DMS53 treated with DMSO at 0.1 percent for 48 hours (cell line): ENCODE measurements at regions not wholly inside any gene's neighbourhood (a gene's known extent, or its start where the extent isn't known, plus 50 kb on each side); places are given as distances from the start of the nearest gene placed in this dataset.
"Not testable (repeated sequence)": the region's sequence is repeated elsewhere in the genome, so short reads cannot be mapped to it uniquely, and the experiment has no call there.

Source experiments
- DNase-seq: peaks from one replicate; lab custom pipeline; 2025; ENCODE audit not compliant: unreplicated experiment; lab: John Stamatoyannopoulos, UW

DNA sequence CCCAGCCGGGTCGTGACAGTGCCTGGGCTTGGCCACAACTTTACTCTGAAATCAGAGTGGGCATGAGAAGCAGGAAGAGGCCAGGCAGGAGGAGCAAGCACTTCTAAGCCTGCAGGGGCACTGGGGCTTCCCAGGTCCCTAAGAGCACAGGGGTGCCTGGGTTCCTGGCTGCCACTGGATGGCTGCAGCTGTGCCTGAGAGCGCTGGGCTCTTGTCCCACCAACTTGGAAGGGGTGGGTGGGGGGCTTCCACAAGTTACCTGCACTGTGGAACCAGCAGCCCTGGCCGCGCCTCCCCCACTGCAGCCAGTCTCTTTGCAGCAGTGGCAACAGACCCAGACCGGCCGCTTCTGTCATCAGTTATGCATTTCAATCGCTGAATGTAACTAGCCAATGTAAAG lies 434.7 kb upstream of the GRM3 start:
- DNase-seq, result no peak

DNA sequence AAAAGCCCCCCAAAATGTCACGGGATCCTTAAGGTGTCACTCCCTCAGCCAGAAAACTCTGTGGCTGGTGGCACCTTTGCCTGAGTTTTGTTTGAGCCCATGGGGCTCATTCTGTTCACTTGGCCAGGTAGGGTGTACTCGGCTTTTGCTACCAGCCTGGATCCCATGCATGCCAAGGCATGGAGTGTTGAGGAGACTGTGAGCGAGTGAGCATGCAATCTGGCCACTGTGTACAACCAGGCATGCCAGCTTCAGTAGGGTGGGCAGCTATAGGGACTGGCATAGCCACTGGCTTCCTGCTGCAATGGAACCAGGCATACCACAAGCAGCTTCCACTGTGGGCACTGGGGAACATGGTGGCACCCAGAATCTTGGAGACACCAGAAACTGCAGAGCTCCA lies 436.0 kb upstream of the GRM3 start:
- DNase-seq, result no peak

DNA sequence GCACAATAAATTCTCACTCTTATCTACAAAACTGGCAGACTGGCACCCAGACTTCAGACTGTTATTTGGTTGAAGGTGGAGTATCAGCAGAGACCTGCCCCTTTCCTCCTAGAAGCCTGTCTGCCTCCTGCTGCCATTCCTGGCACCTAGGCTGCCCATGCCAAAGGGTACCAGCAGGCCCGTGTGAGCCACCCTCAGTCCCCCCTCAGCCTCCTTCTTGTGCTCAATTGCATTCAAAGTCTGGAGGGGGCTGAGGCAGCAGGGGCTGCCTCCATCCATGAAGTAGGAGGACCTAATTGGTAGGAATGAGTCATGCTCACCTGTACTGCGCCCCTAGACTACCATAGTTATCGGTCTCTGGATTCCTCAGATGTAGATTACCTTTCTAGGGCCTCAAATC lies 440.9 kb upstream of the GRM3 start:
- DNase-seq, result no peak

DNA sequence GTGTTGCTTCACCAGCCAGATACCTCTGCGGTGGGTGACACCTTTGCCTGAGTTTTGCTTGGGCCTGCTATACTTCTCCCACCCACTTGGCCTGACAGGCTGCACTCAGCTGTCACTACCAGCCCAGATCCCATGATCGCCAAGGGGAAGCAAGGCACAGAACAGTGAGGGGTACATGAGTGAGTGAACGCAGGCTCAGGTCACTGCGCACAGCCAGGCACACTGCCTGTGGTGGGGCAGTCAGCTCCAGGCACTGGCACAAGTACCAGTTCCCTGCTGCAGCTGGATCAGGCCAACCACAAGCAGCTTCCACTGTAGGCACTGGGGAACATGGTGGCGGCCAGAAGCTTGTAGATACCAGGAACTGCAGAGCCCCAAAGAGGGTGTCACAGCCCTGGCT lies 441.9 kb upstream of the GRM3 start:
- no peak for DNase-seq

DNA sequence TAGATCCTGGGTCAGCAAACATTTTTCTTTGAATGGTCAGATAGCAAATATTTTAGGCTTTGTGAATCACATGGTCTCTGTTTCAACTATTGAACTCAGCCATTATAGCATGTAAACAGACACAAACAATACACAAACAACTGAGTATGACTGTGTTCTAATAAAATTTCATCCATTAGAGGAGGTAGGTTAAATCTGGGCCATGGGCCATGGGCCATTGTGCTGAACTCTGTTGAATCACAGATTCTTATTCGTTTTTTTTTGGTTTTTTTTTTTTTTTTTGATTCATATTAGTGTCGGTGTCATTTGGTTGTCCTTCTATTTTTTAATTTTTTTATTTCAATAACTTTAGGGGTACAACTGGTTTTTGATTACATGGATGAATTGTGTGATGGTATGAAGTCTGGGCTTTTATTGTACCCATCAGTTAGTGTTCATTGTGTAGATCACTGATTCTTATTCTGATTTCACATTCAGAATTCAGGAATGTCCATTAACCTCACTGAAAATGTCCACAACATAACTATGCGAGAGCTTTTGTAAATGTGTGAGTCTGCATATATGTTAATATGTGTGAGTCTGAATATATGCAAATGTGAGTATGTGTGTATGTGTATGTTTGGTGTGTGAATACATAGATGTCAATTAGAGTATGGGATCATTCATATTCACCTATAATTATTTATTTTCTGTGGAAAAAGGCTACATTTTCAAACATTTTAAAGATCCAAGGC lies 443.7 kb upstream of the GRM3 start:
- no peak for DNase-seq

DNA sequence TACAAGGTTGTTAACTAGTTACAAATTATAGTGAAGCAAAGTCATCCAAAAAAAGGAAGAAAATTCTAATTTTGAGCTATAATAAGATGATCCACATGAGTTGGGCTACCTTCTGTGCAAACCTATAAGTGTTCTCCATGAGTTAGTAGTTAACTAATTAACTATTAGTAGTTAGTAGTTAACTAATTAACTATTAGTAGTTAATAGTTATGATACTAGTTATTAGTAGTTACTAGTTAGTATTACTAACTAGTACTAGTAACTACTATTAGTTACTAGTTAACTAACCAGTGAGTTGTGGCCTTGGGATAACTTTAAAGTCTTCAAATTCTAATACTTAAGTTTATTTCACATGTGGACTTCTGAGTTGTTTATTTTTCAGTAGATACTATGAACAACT lies 453.4 kb upstream of the GRM3 start:
- DNase-seq, result no peak

DNA sequence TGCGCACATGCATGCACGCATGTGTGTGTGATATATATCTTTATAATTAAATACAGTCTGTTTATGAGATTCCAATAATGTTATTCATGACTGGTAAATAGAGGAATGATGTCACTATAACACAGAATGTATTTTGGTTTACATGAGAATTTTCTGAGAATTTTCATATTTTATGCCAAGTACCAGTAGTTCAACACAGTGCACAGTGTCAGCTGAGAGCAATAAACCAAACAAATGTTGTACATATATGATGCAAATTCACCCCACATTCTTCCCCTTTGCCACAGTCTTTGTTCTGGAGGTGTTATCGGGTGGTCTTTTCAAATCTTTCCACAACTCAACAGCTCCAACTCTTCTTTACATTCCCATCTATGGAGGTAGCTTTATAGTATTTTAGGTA lies 462.2 kb upstream of the GRM3 start:
- no peak for DNase-seq

DNA sequence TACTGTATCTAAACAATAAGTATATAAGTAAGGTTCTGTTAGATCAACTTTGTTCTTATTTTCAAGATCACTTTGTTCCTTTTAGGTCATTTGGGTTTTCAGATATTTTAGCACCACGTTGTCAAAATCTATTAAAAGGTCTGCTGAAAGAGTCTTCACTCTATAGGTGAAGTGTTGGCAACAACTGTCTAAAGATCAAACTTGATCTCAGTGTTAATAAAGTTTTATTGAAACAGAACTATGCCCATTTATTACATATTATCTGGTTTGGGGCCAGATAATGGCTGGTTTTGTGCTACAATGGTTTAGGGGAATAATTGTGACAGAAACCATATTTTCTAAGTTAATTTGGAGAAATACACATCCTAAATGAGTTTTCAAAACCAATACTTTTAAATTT lies 478.9 kb upstream of the GRM3 start:
- DNase-seq, result no peak

DNA sequence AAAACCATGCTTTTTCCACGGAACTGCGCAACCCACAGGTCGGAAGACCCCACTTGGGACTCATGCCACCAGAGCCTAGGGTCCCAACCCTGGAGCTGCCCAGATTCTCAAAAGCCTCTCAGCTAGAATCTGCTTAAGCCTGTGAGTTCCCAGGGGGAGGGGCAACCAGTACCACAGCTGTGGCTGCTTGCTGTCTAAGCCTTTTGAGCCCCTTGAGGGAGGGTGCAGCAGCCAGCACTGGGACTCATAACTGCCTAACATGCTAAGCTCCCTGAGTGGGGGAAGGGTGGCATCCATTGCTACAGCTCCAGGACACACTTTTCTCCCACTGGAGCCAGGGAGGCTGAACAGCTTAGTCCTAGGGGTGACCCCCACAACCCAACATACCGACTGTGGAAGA lies 485.6 kb upstream of the GRM3 start:
- no peak for DNase-seq

DNA sequence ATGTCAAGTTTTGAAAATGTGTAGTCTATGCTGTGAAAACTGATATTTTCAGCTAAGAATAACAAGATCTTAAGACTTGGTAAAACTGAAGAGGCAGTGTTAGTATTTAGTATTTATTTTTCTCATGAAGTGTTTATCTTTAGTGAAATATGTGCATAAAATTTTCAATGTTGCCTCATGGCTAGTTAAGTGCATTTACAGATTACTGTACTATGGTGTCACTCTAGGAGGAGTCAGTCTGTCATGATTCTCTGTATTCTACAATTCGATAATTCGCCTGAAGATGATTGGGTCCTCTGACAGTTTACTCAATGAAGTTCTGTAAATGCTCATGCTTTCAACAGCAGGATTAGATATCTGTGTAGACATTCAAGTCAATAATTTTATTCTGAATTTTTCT lies 488.1 kb upstream of the GRM3 start:
- DNase-seq, result no peak

DNA sequence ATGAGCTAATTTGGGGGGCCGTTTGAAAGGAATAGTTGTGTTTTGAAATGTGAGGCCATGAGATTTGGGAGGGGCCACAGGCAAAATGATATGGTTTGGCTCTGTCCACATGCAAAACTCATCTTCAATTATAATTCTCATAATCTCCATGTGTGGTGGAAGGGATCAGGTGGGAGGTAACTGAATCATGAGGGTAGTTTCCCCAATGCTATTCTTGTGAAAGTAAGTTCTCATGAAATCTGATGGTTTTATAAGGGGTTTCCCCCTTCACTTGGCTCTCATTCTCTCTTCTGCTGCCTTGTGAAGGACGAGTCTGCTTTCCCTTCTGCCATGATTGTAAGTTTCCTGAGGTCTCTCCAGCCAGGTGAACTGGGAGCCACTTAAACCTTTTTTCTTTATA lies 490.8 kb upstream of the GRM3 start:
- no peak for DNase-seq

DNA sequence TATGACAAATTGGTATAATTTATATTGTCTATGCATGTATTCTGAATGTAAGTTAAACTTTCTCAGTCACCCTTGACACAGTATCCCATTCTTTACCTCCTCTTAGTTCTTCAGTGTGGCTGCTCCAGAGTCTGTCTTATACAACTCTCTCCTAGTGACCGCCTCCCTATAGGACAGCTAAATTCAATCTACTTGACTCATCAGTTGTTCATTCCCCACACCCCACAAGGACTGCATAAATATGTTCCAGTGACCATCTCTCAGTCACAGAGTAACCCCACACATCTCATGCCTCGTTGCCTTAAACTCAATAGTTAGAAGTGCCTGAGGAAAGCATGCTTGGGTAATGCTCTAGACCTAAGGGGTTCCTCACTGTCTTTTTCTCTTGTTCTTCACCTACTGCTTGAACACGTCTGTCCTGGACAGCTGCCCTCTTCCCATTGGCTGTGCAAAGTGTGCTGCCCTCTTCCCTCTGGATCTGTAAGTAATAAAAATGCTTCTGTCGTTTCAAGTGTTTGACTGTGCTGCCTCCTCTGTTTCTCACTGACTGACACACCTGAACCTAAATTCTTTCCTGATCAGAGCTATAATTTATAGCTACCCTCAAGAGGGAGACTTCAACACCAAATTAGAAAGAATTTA lies 494.6 kb upstream of the GRM3 start:
- no peak for DNase-seq

DNA sequence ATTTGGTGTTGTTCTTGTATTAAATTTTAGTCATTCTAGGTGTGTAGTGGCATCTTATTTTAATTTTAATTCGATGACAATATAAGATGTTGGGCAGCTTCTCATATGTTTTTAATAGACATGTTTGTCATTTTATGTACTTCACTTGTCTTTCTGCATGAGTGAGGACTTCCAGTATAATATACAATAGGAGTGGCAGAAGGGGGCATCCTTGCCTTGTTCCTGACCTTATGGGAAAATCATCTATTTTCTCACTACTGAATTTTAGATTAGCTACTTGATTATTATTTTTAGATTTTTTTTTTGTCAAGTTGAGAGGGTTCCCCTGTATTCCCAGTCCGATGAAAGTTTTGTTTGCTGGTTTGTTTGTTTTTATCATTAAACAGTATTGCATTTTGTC lies 495.2 kb upstream of the GRM3 start:
- DNase-seq, result no peak

DNA sequence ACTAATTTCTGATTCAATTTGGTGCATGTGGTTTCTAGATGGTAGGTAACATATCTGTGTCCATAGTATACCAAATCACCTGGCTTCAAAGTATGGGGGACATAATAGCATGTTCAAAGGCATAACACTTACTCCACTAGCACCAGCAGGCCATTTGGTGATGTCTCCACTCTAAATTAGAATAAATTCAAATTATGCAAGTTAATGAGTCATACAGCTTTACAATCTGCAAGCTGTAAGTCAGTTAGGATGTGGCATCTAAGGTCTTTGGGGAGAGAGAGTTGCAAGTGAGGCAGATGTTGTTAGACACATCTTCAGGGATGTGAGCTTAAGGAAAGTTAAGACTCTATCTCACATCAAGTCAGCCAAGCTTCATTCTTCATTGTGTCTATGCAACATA lies 506.4 kb upstream of the GRM3 start:
- no peak for DNase-seq

DNA sequence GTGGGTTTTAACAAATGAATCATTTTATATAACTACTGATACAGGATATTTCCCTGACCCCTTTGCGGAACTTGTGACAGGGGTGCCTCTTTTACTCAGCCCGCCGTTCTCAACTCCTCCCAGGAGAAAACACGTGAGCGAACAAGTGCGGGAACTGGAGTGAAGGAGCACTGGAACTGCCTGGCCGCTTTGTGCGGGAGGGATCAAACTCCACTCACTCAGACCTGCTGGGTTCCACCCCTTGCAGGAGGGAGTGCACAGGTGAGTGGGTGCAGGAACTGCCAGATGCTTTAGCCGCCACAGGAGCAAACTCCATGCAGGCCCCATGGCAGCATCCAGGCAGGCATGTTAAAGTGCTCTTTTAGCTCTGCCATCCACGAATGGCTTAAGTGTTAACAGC lies 513.4 kb upstream of the GRM3 start:
- DNase-seq, result no peak

DNA sequence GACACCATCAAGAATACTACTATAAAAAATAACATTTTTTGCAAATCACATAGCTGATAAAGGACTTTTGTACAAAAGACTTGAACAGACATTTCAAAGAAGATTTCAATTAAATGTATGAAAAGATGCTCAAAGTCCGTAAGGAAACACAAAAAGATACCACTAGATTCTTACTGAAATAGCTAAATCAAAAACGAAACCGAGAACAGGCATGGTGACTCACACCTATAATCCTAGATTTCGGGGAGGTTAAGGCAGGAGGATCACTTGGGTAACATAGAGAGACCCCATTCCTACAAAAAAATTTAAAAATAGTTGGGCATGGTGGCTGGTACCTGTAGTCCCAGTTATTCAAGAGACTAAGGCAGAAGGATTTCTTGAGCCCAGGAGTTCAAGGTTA lies 520.2 kb upstream of the GRM3 start:
- no peak for DNase-seq

DNA sequence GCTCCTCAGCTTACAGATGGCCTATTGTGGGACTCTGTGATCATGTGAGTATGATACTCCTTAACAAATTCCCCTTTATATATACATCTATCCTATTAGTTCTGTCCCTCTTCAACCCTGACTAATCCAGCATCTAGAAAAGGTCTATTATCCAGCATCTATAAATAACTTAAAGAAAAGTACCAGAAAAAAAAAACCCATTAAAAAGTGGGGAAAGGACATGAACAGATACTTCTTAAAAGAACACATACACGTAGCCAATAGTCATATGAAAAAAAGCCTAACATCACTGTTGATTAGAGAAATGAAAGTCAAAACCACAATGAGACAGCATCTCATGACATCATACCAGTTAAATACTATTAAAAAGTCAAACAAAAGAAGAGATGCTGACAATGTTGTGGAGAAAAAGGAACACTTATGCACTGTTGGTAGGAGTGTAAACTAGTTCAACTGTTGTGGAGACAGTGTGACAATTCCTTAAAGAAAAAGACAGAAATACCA lies 549.5 kb upstream of the GRM3 start:
- DNase-seq, result no peak

DNA sequence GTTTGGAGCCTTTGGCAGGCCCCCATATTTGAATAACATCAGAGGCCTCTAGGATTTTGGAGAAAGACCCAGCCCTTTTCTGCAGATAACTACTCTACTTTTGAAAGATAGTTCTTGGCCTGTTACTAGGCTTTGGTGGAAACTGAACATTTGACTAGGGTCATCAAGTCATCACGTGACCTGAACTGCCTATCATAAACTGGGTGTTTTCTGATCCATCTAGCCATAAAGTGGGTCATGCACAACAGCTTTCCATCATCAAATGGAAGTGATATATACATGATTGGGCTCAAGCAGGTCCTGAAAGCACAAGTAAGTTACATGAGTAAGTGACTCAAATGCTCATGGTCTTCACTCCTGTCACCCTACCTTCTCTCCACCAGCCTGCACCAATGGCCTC lies 552.3 kb upstream of the GRM3 start:
- no peak for DNase-seq

DNA sequence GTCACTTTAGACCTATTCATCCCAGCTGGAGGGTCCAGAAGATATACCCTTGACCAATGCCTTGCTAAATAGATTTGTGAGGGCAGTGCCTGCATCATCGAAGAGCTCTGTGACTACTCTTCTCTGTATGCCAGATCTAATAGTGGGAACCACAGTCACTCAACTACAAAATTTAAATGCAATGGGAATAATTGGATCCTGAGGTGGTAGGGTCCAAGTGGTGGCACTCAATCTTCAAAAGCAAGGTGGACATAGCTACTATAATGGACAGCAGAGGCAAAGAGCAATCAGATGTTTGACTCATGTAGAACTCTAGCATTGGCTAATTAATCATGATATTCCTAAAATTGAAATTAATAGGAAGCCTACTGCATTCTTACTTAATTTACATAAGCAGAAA lies 554.3 kb upstream of the GRM3 start:
- DNase-seq, result no peak

DNA sequence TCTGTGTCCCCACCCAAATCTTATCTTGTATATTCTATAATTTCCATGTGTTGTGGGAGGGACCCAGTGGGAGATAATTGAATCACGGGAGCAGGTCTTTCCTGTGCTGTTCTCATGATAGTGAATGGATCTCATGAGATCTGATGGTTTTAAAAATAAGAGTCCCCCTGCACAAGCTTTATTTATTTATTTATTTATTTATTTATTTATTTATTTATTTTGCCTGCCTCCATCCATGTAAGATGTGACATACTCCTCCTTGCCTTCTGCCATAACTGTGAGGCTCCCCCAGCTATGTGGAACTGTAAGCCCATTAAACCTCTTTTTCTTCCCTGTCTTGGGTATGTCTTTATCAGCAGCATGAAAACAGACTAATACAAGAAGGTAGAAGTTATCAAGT lies 579.1 kb upstream of the GRM3 start:
- not testable (repeated sequence) for DNase-seq

DNA sequence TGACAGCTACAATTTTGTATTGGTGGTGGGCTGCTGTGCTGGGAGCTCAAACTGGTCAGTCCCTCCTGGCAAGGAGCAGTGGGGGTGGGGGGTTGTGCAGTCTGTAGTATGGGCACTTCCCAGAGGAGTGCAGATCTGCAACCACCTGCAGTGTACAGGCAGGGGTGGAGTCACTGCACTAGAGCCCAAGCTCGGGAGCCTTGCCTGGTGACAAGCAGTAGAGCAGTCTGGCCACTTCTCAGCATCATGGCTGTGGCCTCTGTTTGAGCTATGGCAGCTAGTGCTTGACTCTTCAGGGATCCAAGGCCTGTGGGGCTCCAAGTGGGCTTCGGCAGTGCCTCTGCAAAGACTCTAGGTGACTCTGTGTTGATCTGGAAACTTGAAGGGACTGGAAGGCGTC lies 585.1 kb upstream of the GRM3 start:
- no peak for DNase-seq

DNA sequence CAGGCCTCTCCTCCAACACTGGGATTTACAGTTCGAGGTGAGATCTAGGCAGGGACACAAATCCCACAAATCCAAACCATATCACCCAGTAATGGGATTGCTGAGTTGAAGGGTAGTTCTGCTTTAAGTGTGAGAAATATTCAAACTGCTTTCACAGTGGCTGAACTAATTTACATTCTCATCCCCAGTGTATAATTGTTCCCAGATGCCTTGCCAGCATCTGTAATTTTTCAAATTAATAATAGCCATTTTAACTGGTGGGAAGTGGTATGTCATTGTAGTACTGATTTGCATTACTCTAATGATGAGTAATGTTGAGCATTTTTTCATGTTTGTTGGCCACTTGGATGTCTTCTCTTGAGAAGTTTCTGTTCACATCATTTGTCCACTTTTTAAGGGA lies 592.8 kb upstream of the GRM3 start:
- no peak for DNase-seq

DNA sequence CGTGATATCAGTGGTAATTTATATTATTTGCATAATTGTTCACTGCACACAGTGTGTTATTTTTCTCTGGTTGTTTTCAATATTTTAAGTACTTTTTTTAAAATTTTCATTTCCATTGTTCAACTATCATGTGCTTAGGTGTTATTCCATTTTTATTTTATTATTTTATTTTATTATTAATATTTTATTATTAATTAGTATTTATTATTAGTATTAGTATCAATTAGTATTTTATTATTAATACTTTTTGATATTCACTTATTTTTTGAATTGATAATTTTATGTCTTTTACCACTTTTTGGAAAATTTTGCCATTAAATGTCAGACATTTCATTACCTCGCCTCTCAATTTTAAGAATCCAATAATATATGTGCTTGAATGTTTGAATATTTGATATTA lies 593.8 kb upstream of the GRM3 start:
- DNase-seq, result no peak
